Liver (tissue), 8 donors: ENCODE measurements at regions not wholly inside any gene's neighbourhood (a gene's known extent, or its start where the extent isn't known, plus 50 kb on each side); places are given as distances from the start of the nearest gene placed in this dataset.

ENCODE experiments used
- DNase-seq: peaks from one replicate; pipeline ENCODE4 v3.0.0-alpha.2; 2017; ENCODE audit warnings: low spot score
- H3K27ac ChIP-seq, 2 donors: one replicate each; pipeline ENCODE4 v1.7.0; 2013; ENCODE audit warnings: inconsistent platforms in 2 of 2, low read length in 2 of 2, control low read depth in 1 of 2, low read depth in 1 of 2, mild to moderate bottlenecking in 1 of 2
- H3K27me3 ChIP-seq, 4 donors: one replicate each; pipeline versions ENCODE4 v1.6.1 to v1.7.0; 2013; ENCODE audit warnings: low read length in 3 of 4, inconsistent platforms in 1 of 4, mild to moderate bottlenecking in 1 of 4, moderate library complexity in 1 of 4; ENCODE audit not compliant: control insufficient read depth in 4 of 4, insufficient read depth in 4 of 4
- H3K36me3 ChIP-seq, 4 donors: one replicate each; pipeline versions ENCODE4 v1.6.1 to v1.7.0; 2013; ENCODE audit warnings: low read length in 3 of 4, mild to moderate bottlenecking in 3 of 4, low read depth in 1 of 4, moderate library complexity in 1 of 4; ENCODE audit not compliant: control insufficient read depth in 4 of 4, insufficient read depth in 3 of 4
- H3K4me1 ChIP-seq, 4 donors: one replicate each; pipeline versions ENCODE4 v1.6.1 to v1.7.0; 2013; ENCODE audit warnings: low read length in 3 of 4, mild to moderate bottlenecking in 3 of 4, moderate library complexity in 1 of 4; ENCODE audit not compliant: control insufficient read depth in 4 of 4, insufficient read depth in 4 of 4
- H3K4me3 ChIP-seq, 3 donors: one replicate each; pipeline versions ENCODE4 v1.6.1 to v1.7.0; 2013; ENCODE audit warnings: low read length in 3 of 3, control low read depth in 1 of 3, low read depth in 1 of 3, mild to moderate bottlenecking in 1 of 3
- H3K9ac ChIP-seq, 2 donors: one replicate each; pipeline ENCODE4 v1.7.0; 2013; ENCODE audit warnings: low read length in 2 of 2, mild to moderate bottlenecking in 2 of 2, moderate library complexity in 2 of 2, control low read depth in 1 of 2, low read depth in 1 of 2
- H3K9me3 ChIP-seq, 4 donors: one replicate each; pipeline versions ENCODE4 v1.6.1 to v1.7.0; 2013; ENCODE audit warnings: low read length in 3 of 4; ENCODE audit not compliant: control insufficient read depth in 4 of 4
- EGR1 ChIP-seq, 2 donors: IDR thresholded peaks; 2 replicates each; pipeline ENCODE4 v1.6.1; 2016 to 2018; ENCODE audit warnings: antibody characterized with exemption in 2 of 2, low read depth in 2 of 2
- FOXA1 ChIP-seq: IDR thresholded peaks from 2 replicates; pipeline ENCODE4 v1.6.1; 2016; ENCODE audit warnings: antibody characterized with exemption
- FOXA2 ChIP-seq: IDR thresholded peaks from 2 replicates; pipeline ENCODE4 v1.6.1; 2016; ENCODE audit warnings: antibody characterized with exemption
- GABPA ChIP-seq, 2 donors: IDR thresholded peaks in 1 of 2; conservative IDR thresholded peaks in 1 of 2; 2 replicates each; pipeline ENCODE4 v1.6.1; 2016; ENCODE audit warnings: antibody characterized with exemption in 2 of 2, mild to moderate bottlenecking in 1 of 2, moderate library complexity in 1 of 2
- HNF4A ChIP-seq, 2 donors: conservative IDR thresholded peaks; 2 replicates each; pipeline ENCODE4 v1.6.1; 2016; ENCODE audit warnings: antibody characterized with exemption in 2 of 2, mild to moderate bottlenecking in 2 of 2
- HNF4G ChIP-seq: IDR thresholded peaks from 2 replicates; pipeline ENCODE4 v1.6.1; 2016; ENCODE audit warnings: antibody characterized with exemption
- JUND ChIP-seq, 2 donors: IDR thresholded peaks; 2 replicates each; pipeline ENCODE4 v1.6.1; 2016; ENCODE audit warnings: antibody characterized with exemption in 2 of 2
- NR2F2 ChIP-seq: IDR thresholded peaks from 2 replicates; pipeline ENCODE4 v1.6.1; 2016; ENCODE audit warnings: antibody characterized with exemption
- RAD21 ChIP-seq, 2 donors: IDR thresholded peaks; 2 replicates each; pipeline ENCODE4 v1.6.1; 2016; ENCODE audit warnings: antibody characterized with exemption in 2 of 2, mild to moderate bottlenecking in 2 of 2
- RXRA ChIP-seq, 2 donors: IDR thresholded peaks; 2 replicates each; pipeline ENCODE4 v1.6.1; 2017 to 2018; ENCODE audit warnings: antibody characterized with exemption in 2 of 2, mild to moderate bottlenecking in 1 of 2
- SP1 ChIP-seq: IDR thresholded peaks from 2 replicates; pipeline ENCODE4 v1.6.1; 2018; ENCODE audit warnings: antibody characterized with exemption, mild to moderate bottlenecking
- TAF1 ChIP-seq: conservative IDR thresholded peaks from 2 replicates; pipeline ENCODE4 v1.6.1; 2016; ENCODE audit warnings: antibody characterized with exemption, mild to moderate bottlenecking
- YY1 ChIP-seq: IDR thresholded peaks from 2 replicates; pipeline ENCODE4 v1.6.1; 2016; ENCODE audit warnings: antibody characterized with exemption, mild to moderate bottlenecking
- WGBS: extraction: QIAGEN DNeasy Blood & Tissue Kit; methylation state at CpG from one replicate; pipeline ENCODE4 v1.1.7; 2013; 5-methylcytosine and 5-hydroxymethylcytosine counted together
- TF ChIP-seq, protein P1 (sequence below): fragments of 150-350 bp; IDR thresholded peaks from 2 replicates; pipeline ENCODE4 v1.5.1; 2017; ENCODE audit warnings: improper control_type of control experiment, low read depth, low read length; ENCODE audit not compliant: missing input control
- TF ChIP-seq, protein P2 (sequence below): IDR thresholded peaks from 2 replicates; pipeline ENCODE4 v1.6.1; 2016; ENCODE audit warnings: antibody characterized with exemption
- TF ChIP-seq, protein P3 (sequence below): IDR thresholded peaks from 2 replicates; pipeline ENCODE4 v1.6.1; 2016; ENCODE audit warnings: antibody characterized with exemption
- TF ChIP-seq, protein P4 (sequence below): IDR thresholded peaks from 2 replicates; pipeline ENCODE4 v1.6.1; 2016; ENCODE audit warnings: antibody characterized with exemption
- TF ChIP-seq, protein P5 (sequence below): IDR thresholded peaks from 2 replicates; pipeline ENCODE4 v1.6.1; 2016; ENCODE audit warnings: antibody characterized with exemption, mild to moderate bottlenecking
- donor health status: healthy.
- donor health status: healthy.
- donor health status: healthy.
- donor health status: healthy.
- donor health status: healthy.

DNA sequence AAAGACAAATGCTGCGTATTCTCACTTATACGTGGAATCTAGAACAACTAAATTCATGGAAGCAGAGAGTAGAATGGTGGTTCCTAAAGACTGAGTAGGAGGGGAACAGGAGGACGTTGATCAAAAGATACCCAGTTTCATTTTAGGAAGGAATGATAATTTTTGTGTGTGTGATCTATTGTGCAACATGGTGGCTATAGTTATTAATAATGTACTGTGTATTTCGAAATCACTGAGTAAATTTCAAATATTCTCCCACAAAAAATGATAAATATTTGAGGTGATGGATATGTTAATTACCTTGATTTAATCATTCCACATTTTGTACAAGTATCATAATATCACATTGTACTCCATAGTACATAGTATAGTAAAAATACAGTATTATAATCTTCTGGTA lies 187.5 kb downstream of the MOXD1 start:
- Histone ChIP-seq H3K4me1 (no peaks in the 10 kb centered on the region), H3K9me3 (peaks cover 0 to 2% (median 0%) of the 10 kb centered on the region in 4 donors), H3K36me3 (no peaks in the 10 kb centered on the region), H3K27me3 (no peaks in the 10 kb centered on the region), H3K4me3 (no peak overlapping the region), H3K27ac (no peak overlapping the region), H3K9ac (no peak overlapping the region)
- TF ChIP-seq JUND (IDR thresholded peaks at IDR 0.05) (no peak), HNF4A (conservative IDR thresholded peaks at IDR 0.05) (no peak)
- no peak for DNase-seq
- 64% methylated on average over 4 of the region's 4 CpGs for WGBS

DNA sequence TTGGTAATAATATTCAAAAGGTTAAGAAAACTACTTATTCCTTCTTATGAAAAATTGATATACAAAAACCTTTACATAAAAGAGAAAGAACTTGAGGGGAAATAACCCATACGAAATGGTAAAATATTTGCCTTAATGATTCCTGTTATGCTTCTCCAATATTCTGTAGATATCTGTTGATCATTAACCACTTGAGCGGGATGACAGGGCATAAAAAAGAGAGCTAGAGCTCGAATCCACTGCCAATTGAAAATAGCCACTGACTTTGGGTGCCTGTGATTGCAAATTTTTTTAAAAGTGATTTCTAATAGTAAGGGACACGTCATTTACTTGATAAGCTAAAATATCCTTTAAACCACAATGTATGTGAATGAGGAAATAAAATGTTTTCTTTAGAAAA lies 188.1 kb downstream of the MOXD1 start:
- Histone ChIP-seq H3K9ac (no peak overlapping the region), H3K9me3 (peaks cover 0 to 2% (median 0%) of the 10 kb centered on the region in 4 donors), H3K4me3 (no peak overlapping the region), H3K27ac (no peak overlapping the region), H3K4me1 (no peaks in the 10 kb centered on the region), H3K27me3 (no peaks in the 10 kb centered on the region), H3K36me3 (no peaks in the 10 kb centered on the region)
- 37% methylated on average over 4 of the region's 4 CpGs for WGBS
- no peak for TF ChIP-seq FOXA2
- no peak for TF ChIP-seq RAD21 (IDR thresholded peaks at IDR 0.05)
- TF ChIP-seq, protein P1, sequence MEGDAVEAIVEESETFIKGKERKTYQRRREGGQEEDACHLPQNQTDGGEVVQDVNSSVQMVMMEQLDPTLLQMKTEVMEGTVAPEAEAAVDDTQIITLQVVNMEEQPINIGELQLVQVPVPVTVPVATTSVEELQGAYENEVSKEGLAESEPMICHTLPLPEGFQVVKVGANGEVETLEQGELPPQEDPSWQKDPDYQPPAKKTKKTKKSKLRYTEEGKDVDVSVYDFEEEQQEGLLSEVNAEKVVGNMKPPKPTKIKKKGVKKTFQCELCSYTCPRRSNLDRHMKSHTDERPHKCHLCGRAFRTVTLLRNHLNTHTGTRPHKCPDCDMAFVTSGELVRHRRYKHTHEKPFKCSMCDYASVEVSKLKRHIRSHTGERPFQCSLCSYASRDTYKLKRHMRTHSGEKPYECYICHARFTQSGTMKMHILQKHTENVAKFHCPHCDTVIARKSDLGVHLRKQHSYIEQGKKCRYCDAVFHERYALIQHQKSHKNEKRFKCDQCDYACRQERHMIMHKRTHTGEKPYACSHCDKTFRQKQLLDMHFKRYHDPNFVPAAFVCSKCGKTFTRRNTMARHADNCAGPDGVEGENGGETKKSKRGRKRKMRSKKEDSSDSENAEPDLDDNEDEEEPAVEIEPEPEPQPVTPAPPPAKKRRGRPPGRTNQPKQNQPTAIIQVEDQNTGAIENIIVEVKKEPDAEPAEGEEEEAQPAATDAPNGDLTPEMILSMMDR, result no peak
- no peak for TF ChIP-seq FOXA1
- no peak for TF ChIP-seq EGR1 (IDR thresholded peaks at IDR 0.05; ENCODE audit: low read depth in 2 of 2)
- TF ChIP-seq, protein P2, sequence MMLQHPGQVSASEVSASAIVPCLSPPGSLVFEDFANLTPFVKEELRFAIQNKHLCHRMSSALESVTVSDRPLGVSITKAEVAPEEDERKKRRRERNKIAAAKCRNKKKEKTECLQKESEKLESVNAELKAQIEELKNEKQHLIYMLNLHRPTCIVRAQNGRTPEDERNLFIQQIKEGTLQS, result no peak
- TF ChIP-seq, protein P3, sequence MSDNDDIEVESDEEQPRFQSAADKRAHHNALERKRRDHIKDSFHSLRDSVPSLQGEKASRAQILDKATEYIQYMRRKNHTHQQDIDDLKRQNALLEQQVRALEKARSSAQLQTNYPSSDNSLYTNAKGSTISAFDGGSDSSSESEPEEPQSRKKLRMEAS, result no peak
- no peak for TF ChIP-seq HNF4G
- no peak for TF ChIP-seq NR2F2
- TF ChIP-seq, protein P4, sequence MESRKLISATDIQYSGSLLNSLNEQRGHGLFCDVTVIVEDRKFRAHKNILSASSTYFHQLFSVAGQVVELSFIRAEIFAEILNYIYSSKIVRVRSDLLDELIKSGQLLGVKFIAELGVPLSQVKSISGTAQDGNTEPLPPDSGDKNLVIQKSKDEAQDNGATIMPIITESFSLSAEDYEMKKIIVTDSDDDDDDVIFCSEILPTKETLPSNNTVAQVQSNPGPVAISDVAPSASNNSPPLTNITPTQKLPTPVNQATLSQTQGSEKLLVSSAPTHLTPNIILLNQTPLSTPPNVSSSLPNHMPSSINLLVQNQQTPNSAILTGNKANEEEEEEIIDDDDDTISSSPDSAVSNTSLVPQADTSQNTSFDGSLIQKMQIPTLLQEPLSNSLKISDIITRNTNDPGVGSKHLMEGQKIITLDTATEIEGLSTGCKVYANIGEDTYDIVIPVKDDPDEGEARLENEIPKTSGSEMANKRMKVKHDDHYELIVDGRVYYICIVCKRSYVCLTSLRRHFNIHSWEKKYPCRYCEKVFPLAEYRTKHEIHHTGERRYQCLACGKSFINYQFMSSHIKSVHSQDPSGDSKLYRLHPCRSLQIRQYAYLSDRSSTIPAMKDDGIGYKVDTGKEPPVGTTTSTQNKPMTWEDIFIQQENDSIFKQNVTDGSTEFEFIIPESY, result no peak
- TF ChIP-seq JUND (IDR thresholded peaks at IDR 0.05), result no peak
- TF ChIP-seq SP1, result no peak
- TF ChIP-seq YY1, result no peak
- TF ChIP-seq, protein P5, sequence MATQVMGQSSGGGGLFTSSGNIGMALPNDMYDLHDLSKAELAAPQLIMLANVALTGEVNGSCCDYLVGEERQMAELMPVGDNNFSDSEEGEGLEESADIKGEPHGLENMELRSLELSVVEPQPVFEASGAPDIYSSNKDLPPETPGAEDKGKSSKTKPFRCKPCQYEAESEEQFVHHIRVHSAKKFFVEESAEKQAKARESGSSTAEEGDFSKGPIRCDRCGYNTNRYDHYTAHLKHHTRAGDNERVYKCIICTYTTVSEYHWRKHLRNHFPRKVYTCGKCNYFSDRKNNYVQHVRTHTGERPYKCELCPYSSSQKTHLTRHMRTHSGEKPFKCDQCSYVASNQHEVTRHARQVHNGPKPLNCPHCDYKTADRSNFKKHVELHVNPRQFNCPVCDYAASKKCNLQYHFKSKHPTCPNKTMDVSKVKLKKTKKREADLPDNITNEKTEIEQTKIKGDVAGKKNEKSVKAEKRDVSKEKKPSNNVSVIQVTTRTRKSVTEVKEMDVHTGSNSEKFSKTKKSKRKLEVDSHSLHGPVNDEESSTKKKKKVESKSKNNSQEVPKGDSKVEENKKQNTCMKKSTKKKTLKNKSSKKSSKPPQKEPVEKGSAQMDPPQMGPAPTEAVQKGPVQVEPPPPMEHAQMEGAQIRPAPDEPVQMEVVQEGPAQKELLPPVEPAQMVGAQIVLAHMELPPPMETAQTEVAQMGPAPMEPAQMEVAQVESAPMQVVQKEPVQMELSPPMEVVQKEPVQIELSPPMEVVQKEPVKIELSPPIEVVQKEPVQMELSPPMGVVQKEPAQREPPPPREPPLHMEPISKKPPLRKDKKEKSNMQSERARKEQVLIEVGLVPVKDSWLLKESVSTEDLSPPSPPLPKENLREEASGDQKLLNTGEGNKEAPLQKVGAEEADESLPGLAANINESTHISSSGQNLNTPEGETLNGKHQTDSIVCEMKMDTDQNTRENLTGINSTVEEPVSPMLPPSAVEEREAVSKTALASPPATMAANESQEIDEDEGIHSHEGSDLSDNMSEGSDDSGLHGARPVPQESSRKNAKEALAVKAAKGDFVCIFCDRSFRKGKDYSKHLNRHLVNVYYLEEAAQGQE, result no peak
- TF ChIP-seq TAF1, result no peak
- no peak for TF ChIP-seq GABPA (IDR thresholded peaks at IDR 0.05 in 1 of 2, conservative IDR thresholded peaks at IDR 0.05 in 1 of 2)
- no peak for TF ChIP-seq HNF4A (conservative IDR thresholded peaks at IDR 0.05)
- no peak for TF ChIP-seq RXRA (IDR thresholded peaks at IDR 0.05)
- DNase-seq, result no peak
